GM12878 (cell line): ENCODE measurements at regions not wholly inside any gene's neighbourhood (a gene's known extent, or its start where the extent isn't known, plus 50 kb on each side); places are given as distances from the start of the nearest gene placed in this dataset.

ENCODE experiments used
- MLLT1 ChIP-seq: fragments of 450-650 bp; IDR thresholded peaks from 2 replicates; pipeline ENCODE4 v1.6.1; 2016; ENCODE audit warnings: mild to moderate bottlenecking
- POLR2A ChIP-seq: IDR thresholded peaks from 2 replicates; pipeline ENCODE4 v1.6.1; 2011; ENCODE audit warnings: low read depth, mild to moderate bottlenecking, low read length
- SMAD1 ChIP-seq: fragments of 450-650 bp; IDR thresholded peaks from 2 replicates; pipeline ENCODE4 v1.6.1; 2018; ENCODE audit warnings: mild to moderate bottlenecking, low read depth; ENCODE audit not compliant: partially characterized antibody

GRCh38 chr12:94789510-94790225 is 139.3 kb upstream of the TMCC3 start:
- TF ChIP-seq SMAD1 = no peak
- TF ChIP-seq POLR2A = no peak
- no peak for TF ChIP-seq MLLT1
